Left ventricle myocardium superior (tissue), 1 donor: ENCODE measurements at regions not wholly inside any gene's neighbourhood (a gene's known extent, or its start where the extent isn't known, plus 50 kb on each side); places are given as distances from the start of the nearest gene placed in this dataset.

ENCODE experiments used
- ATAC-seq: fragments of 200-7000 bp; cut with Tn5 transposase; one replicate; pipeline ENCODE4 v1.9.1; 2020; ENCODE audit warnings: mild to moderate bottlenecking, moderate library complexity
- DNase-seq: peaks from one replicate; pipeline ENCODE4 v3.0.0-alpha.2; 2020
- intact Hi-C: fragments of 100-400 bp; cut with micrococcal nuclease; formaldehyde crosslinking; loops from one replicate; pipeline ENCODE4 v1.11.0; 2022
- donor health status: DM: no; HTN: yes; CAD: no; lungs with severe emphysema.

- ATAC-seq (no peak), DNase-seq (no peak)
- intact Hi-C loops: no loop called here
These were observed 1287.5 kb upstream of the NXPH2 start for GRCh38 chr2:140067661-140068060.

- ATAC-seq: no peak
- intact Hi-C loops: no loop called here
- DNase-seq: no peak
These were observed 1284.1 kb upstream of the NXPH2 start for GRCh38 chr2:140064243-140064642.

GRCh38 chr2:140063356-140063755 is 1283.2 kb upstream of the NXPH2 start:
- intact Hi-C loops: no loop called here
- ATAC-seq: no peak
- DNase-seq: no peak

GRCh38 chr2:140061240-140061639 is 1281.0 kb upstream of the NXPH2 start:
- ATAC-seq (no peak), DNase-seq (no peak)
- intact Hi-C loops: no loop called here

GRCh38 chr2:140057928-140058327 is 1277.7 kb upstream of the NXPH2 start:
- no peak for ATAC-seq
- DNase-seq: no peak
- intact Hi-C loops: no loop called here

- DNase-seq (no peak), ATAC-seq (no peak)
- intact Hi-C loops: no loop called here
These were observed 1261.6 kb upstream of the NXPH2 start for GRCh38 chr2:140041811-140042210.

- DNase-seq (no peak), ATAC-seq (no peak)
- intact Hi-C loops: no loop called here
These were observed 1261.0 kb upstream of the NXPH2 start for GRCh38 chr2:140041239-140041638.

- DNase-seq (no peak), ATAC-seq (no peak)
- intact Hi-C loops: no loop called here
These were observed 1253.4 kb upstream of the NXPH2 start for GRCh38 chr2:140033638-140034037.

- ATAC-seq (no peak), DNase-seq (no peak)
- intact Hi-C loops: no loop called here
These were observed 1247.8 kb upstream of the NXPH2 start for GRCh38 chr2:140027966-140028365.

- ATAC-seq: no peak
- DNase-seq: no peak
- intact Hi-C loops: no loop called here
These were observed 1247.1 kb upstream of the NXPH2 start for GRCh38 chr2:140027320-140027719.

GRCh38 chr2:140023291-140023690 is 1243.1 kb upstream of the NXPH2 start:
- no peak for DNase-seq
- intact Hi-C loops: no loop called here
- ATAC-seq: no peak

GRCh38 chr2:140018541-140018940 is 1238.4 kb upstream of the NXPH2 start:
- intact Hi-C loops: no loop called here
- ATAC-seq: no peak
- no peak for DNase-seq

- ATAC-seq (no peak), DNase-seq (no peak)
- intact Hi-C loops: no loop called here
These were observed 1234.0 kb upstream of the NXPH2 start for GRCh38 chr2:140014204-140014546.

- DNase-seq (no peak), ATAC-seq (no peak)
- intact Hi-C loops: no loop called here
These were observed 1233.5 kb upstream of the NXPH2 start for GRCh38 chr2:140013545-140014203.

GRCh38 chr2:140011287-140011686 is 1231.1 kb upstream of the NXPH2 start:
- ATAC-seq: no peak
- intact Hi-C loops: no loop called here

GRCh38 chr2:140002110-140002509 is 1221.9 kb upstream of the NXPH2 start:
- ATAC-seq: no peak

More at GRCh38 chr2:140011287-140011686, 1231.1 kb upstream of the NXPH2 start:
- DNase-seq: no peak

GRCh38 chr2:139992711-139993345 is 1212.6 kb upstream of the NXPH2 start:
- intact Hi-C loops: no loop called here
- DNase-seq (no peak), ATAC-seq (no peak)

More at GRCh38 chr2:140002110-140002509, 1221.9 kb upstream of the NXPH2 start:
- DNase-seq: no peak
- intact Hi-C loops: no loop called here

- no peak for DNase-seq
- intact Hi-C loops: no loop called here
- no peak for ATAC-seq
These were observed 1211.9 kb upstream of the NXPH2 start for GRCh38 chr2:139992078-139992477.

- intact Hi-C loops: no loop called here
- no peak for DNase-seq
- no peak for ATAC-seq
These were observed 1210.6 kb upstream of the NXPH2 start for GRCh38 chr2:139990646-139991335.

- intact Hi-C loops: no loop called here
- DNase-seq (no peak), ATAC-seq (no peak)
These were observed 1189.1 kb upstream of the NXPH2 start for GRCh38 chr2:139969323-139969722.

- ATAC-seq (no peak), DNase-seq (no peak)
- intact Hi-C loops: no loop called here
These were observed 1188.4 kb upstream of the NXPH2 start for GRCh38 chr2:139968588-139968987.
